HG03432 (cell line): ENCODE measurements at regions not wholly inside any gene's neighbourhood (a gene's known extent, or its start where the extent isn't known, plus 50 kb on each side); places are given as distances from the start of the nearest gene placed in this dataset.

Experiments
- ATAC-seq: cut with Tn5 transposase; IDR thresholded peaks from one replicate; pipeline ENCODE4 v1.9.1; 2021; ENCODE audit warnings: mild to moderate bottlenecking, moderate library complexity; ENCODE audit not compliant: unreplicated experiment

- no peak for ATAC-seq
These were observed 948.8 kb upstream of the SLC10A2 start for GRCh38 chr13:104014803-104015645.

DNA sequence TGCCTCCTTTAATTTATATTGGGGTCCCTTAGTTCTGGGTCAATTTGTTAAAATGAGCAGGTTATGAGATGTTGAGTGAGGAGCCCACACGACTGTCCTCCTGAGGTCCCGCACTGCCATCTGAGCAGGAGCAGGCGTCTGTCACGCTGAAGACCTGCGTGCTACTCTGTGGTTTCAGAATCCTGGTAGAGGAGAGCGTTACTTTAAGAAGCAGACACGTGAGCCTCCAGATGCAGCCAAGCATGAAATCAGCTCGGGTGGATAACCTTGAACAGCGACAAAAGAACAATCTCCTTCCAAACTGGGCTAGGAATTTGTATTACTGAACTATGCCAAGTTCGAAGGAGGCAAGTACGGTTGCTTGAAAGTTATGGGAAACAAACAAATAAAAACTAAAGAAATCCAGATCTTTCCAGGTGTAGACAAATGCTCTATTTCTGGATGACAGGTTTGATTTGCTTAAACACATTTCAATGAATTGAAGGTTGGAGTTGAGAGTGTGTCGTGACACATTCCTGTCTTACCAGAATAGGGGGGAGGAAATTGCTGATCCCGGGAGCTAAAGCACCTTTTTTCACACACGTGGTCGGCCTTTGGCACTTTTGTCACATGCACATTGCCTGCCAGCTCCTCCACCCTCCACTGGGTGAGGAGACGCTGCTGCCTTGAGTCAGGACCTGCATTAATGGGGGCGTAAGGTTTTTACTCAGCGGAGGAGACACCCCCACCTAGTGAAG, 945.5 kb upstream of the SLC10A2 start:
- no peak for ATAC-seq

DNA sequence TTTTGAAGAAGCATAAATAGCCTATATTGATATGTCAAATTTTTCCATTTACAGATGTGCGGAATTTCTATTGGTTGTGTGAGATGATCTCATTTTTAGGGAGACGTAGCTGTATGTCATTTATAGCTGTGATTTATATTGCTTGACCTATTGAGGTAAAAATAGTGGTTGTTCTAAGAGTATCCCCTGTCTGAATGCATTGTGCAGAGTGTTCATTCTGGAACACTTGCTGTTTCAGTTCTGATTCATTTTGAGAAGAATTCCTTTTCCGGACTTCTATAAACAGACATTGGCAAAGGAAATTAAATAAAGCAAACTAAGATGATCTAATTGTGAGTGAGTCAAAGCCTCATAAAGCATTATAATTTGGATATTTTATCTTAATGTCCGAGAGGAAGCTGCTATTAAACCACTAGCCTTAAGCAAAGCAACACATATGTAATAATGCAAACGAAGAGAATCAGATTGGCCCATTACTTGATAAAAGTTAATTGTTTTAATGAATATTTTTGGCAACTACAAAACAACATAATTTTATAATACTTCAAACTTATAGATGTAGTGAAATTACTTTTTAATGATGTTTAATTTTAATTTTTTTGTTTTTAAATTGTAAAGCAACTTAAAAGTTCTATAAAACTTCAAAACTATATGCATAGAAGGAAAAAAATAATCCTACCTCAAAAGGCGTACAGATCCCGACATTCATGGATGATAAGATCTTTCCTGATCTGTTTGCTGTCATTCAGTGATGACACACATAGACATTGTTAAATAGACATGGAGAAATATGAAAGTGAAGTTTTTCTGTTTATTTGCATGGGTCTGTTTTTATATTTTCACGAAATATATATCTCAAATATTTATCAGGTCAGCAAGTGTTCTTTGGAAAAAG, 942.6 kb upstream of the SLC10A2 start:
- ATAC-seq: no peak

DNA sequence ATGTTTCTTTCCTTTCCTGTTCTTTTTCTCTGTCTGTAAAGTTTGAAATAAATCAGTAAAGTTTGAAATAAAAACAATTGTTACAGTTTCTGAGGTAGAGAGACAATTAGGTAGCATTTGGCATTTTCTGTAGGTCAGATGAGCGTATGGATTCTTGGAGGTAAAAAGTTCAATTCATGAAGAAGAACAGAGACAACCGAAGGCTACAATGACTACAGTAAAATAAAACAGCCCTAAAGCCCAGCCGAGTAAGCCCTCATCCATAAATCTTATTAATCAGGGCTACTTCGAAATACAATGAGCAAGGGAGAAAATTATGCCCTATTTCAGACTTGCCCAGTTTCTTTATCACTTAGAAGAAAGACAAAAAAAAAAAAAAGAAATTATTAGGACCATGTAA, 941.9 kb upstream of the SLC10A2 start:
- ATAC-seq: no peak

DNA sequence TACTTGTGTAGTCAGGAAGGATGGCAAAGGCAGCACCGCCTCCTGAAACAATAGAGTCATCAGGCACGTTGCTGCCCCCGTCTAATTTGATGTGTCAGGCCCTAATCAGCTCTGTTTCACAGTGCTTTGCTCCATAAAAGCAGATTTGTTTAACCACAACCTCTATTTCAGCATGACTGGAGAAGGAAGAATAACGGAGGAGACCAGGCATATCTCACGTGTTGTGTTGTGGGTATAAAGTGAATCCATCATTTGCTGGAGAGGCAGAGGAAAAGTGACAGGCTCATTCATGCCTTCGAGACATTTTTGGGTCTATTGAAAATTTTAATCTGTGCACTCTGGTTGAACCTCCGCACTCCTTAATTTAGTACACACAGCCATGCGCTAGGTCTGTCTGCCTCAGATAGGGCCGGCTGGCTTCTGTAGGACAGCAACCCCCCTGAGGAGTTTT, 940.4 kb upstream of the SLC10A2 start:
- no peak for ATAC-seq

GRCh38 chr13:104004572-104004971, 938.4 kb upstream of the SLC10A2 start:
- ATAC-seq: no peak

- ATAC-seq: no peak
These were observed 936.0 kb upstream of the SLC10A2 start for GRCh38 chr13:104002216-104002615.

GRCh38 chr13:104001766-104002165, 935.5 kb upstream of the SLC10A2 start:
- no peak for ATAC-seq

DNA sequence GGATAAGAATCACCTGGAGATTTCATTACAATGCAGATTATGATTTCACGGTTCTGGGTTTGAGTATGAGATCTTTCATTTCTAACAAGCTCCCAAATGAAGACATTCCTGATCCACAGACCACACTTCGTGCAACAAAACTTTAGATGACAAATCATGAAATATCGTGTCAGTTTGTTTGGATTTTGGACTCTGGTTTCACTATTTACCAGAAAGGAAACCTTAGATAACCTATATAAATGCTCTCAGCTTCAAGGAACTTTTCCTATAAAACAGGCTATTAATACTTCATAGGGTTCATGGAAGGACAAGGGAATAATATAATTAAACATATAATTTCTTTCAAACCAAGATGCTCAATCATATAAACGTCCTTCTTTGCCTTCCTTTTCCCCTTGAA, 930.5 kb upstream of the SLC10A2 start:
- ATAC-seq: no peak

DNA sequence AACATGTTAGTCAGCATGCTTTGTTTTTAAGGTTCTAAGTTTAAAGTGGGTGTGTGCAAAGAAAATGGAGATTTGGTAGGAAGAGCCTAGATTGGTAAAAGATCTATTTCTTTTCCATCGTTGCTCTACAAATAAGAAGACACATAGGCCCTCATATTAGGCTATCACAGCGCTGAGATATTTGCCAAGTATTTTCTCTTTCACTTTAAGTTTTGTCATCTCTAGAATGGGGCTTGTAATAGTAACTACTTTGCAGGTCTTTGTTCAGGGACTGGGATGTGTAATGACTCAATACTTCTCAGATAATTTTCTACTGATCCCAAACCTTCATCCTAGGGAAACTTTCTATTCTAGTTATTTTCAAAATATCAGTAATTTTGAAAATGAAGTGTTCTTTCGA, 917.7 kb upstream of the SLC10A2 start:
- ATAC-seq: no peak

- ATAC-seq: no peak
These were observed 910.2 kb upstream of the SLC10A2 start for GRCh38 chr13:103976371-103976770.

DNA sequence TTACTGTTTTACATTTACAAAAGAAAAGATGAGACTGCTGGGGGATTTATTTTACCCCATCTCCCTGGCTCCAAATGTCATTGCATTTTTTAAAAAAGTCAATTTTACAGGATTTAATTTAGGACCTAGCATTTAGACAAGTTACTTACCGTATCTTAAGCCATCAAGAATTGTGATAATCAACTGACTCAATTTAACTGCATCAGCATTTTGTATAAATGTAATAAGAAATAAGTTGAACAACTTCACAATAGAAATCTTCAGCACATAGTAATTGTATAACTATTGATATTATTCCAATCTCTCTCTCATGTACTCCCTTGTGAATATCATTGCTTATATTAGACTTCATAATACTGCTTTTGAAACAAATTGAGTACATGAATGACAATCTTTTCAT, 907.5 kb upstream of the SLC10A2 start:
- ATAC-seq: no peak

DNA sequence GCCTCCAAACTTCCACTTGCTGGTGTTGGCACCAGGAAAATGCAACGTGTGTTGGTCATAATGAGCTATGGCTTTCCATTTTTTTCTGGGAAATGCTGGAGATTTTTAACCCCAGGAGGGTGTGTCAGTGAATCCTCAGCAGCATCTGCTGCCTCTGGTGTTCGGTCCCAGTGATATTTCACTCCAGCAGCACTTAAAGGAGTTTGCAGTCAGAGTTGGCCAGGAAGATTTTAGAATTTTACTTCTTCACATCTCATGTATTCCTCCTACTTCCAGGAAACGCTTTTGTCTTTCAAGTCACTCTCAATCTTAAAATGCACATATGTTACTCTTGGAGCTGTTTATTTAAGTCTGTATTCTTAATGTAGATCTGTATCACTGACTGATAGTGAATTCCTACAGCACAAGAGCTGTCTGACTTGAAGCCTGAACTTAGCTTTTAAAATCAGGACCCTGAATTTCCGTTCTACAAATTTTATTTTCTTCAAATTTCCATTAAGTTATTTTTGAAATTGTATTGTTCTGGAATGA, 903.4 kb upstream of the SLC10A2 start:
- no peak for ATAC-seq

DNA sequence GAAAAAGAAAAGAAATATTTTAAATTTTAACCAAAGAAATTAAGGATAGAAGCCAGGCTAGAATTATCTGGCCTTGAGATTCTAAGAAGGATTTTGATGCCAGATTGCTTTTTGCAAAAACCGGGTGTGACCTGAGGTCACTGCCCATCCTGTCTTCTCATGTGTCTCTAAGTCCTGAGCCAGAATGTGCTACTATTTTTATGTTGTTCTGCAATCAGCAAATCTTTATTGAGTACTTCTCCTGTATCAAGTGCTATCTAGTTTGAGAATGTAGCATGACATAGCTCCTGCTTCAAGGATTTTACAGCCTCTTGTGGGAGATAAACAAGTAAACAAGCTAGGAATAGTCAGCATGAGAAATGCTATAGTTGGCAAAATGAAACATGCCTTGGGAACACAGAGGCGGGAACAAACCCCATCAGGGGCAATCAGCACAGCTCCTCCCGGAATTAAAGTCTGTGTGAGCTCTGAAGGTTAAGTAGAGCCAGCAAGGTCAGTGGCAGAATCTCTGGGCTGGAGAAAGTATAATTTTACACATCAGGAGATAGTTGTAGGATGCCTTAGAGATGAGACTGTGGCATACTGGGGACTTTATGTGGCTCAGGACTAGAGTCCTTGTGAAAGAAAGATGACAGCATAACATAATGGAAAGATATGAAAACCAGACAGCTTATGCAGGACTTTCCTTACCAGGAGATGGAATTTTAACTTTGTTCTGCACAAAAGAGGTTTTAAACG, 899.5 kb upstream of the SLC10A2 start:
- ATAC-seq: no peak

DNA sequence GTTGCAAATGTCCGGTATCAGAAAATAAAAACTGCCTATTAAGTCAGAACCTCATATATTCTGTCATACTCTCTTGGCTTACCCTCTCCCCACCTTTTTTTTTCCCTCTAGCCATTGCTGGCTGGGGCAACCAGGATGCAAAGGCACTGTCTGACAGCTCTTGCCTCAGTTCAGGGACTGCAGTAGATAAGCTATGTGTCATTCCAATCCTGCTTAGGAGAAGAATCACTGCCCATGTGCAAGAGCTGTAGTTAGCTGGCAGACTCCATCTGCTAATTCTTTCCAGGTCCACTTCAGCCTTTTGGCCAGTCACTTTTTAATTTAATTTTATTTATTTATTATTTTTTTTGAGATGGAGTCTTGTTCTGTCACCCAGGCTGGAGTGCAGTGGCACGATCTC, 895.6 kb upstream of the SLC10A2 start:
- ATAC-seq: no peak

DNA sequence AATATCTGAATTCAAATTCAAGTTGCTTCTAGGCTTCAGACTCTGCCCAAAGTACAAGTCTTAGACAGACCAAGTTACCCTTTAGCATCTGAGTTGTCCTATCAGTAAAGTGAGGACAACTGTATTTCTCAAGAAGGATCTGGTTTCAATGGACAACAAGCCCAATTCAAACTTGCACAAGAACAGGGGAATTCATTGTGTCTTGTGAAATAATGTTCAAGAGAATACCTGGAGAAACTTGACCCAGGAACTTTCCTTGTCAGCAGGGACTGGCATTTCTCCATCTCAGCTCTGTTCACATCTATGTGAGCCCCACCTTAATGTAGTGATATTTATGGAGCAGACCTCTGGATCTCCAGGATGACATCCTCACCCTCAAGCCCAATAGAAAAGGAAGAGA, 894.9 kb upstream of the SLC10A2 start:
- no peak for ATAC-seq

DNA sequence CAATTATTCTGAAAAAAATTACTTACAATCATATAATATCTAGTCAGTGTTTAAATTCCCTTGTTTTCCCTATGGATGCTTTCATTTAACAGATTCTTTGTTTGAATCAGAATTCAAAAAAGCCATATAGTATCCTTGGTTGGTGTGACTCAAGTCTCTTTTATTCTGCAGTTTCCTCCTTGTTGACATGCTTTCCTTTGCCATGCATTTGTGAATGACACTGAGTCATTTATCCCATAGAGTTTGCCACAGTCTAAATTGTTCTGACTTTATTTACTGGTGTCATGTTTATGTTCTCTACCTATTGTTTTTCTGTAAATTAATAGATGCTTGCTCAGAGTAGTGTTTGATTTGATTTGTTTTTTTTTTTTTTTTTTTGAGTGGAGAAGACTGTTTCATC, 893.8 kb upstream of the SLC10A2 start:
- no peak for ATAC-seq

DNA sequence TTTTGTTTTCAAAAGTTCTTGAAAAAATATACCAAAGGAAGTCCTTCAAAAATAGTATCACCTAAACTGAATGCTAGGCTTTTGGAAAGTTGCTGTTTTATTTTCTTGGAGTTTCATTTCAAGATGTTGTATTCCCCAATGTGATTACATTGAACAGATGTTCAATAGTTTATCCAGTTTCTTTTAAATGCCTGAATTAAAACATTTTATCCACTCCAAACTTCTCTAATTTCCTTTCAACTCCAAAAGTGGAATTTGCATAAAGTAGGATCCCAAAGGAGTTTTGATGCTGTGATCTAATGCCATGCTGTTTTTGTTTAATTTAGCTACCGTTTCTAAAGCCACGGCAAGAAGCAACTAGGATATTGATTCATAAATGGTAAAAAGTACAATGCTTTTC, 892.5 kb upstream of the SLC10A2 start:
- no peak for ATAC-seq

GRCh38 chr13:103957939-103958338, 891.7 kb upstream of the SLC10A2 start:
- no peak for ATAC-seq

DNA sequence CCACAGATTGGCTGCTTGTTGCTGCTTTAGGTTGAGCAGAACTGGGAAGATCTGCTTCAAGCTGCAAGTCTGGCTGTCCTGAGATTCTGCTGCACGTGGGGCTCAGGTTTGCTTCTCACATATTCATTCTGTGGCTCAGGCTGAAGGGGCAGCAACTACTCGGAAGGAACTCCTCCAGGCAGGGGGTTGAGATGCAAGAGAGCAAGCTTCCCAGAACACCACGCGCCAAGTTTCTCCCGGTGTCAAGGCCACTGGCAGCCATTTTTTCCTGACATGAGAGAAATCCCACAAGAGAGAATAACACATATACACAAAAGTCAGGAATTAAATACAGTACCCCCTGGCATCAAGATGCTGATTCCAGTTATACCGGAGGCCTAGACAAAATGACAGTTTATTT, 887.6 kb upstream of the SLC10A2 start:
- ATAC-seq: no peak
